ENCODE measurements at regions not wholly inside any gene's neighbourhood (a gene's known extent, or its start where the extent isn't known, plus 50 kb on each side); places are given as distances from the start of the nearest gene placed in this dataset.

- no peak for TF ChIP-seq MAX (IDR thresholded peaks at IDR 0.05)
- TF ChIP-seq TAF1 (IDR thresholded peaks at IDR 0.05; ENCODE audit: low read depth), result no peak
- TF ChIP-seq USF1 (IDR thresholded peaks at IDR 0.05), result no peak
- no peak for TF ChIP-seq EP300 (IDR thresholded peaks at IDR 0.05; ENCODE audit: borderline replicate concordance)
- no peak for TF ChIP-seq REST (IDR thresholded peaks at IDR 0.05; ENCODE audit: low read depth)
- TF ChIP-seq EGR1 (IDR thresholded peaks at IDR 0.05), result no peak
Measured at GRCh38 chr12:24072302-24072701, 122.8 kb upstream of the SOX5 start.

Measured in Ishikawa (cell line).